A172 (cell line): ENCODE measurements at regions not wholly inside any gene's neighbourhood (a gene's known extent, or its start where the extent isn't known, plus 50 kb on each side); places are given as distances from the start of the nearest gene placed in this dataset.
A peak's percentile ranks its signal among the peaks of the same experiment; 100 is the strongest.

Experiments
- DNase-seq: peaks from one replicate; pipeline ENCODE4 v3.0.0-alpha.2; 2015; ENCODE audit warnings: low spot score

DNA sequence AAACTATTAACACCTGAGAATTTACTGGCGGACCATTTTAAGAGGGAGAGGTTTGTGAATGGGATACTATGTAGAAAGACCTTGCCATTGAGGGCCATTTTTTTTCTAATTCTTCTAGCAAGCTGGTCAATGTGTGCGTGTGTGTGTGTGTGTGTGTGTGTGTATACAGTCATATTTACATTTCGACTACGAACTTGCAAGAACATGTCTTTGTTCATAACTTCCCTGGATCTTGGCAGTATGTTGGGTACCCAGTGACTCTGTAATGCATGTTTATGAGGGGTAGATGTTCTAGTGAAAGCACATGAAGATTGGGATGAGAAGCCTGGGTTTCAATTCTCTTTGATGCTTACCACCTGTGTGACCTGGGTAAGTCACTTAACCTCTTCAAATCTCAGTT, 133.6 kb downstream of the UBE2E3 start:
- DNase-seq: no peak

DNA sequence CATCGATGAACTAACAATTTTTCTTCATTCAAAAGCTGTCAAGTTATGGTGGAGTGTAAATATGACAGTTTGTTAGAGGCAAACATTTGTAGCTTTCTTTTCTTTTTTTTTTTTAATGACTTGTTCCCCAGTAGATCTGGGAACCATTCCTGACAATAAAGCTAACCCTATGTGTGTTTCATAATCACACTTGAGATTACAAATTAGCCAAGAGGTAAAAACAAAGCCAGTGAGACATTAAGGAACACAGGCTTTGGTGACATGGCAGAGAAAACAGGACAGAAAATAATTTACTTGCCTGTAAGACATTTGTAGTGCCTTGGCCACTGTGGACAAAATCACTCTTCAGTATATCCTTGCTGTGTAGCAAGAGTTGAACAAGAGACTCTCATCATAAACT, 135.9 kb downstream of the UBE2E3 start:
- no peak for DNase-seq

GRCh38 chr2:181117206-181117925, 137.0 kb downstream of the UBE2E3 start:
- no peak for DNase-seq

GRCh38 chr2:181120625-181121024, 140.2 kb downstream of the UBE2E3 start:
- peak; percentile 45 for DNase-seq

- no peak for DNase-seq
Observed at GRCh38 chr2:181121996-181122395, 141.6 kb downstream of the UBE2E3 start.

DNA sequence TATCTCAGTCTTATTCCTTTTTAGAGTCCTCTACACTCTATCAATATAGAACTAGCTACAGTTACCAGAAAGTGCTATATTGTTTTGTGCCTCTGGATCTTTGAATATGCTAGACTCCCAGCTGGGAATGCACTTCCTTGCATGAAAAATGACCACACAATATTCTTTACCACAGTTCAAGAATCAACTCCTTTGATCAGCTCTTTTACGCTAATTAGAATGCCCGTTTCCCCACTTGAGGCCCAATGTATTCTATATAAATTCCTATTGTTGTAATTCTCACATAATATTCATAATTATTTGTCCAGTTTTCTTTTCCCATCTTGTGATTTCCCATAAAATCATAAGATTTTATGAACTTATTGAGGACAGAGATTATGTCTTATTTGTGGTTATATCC, 142.2 kb downstream of the UBE2E3 start:
- DNase-seq: no peak

DNA sequence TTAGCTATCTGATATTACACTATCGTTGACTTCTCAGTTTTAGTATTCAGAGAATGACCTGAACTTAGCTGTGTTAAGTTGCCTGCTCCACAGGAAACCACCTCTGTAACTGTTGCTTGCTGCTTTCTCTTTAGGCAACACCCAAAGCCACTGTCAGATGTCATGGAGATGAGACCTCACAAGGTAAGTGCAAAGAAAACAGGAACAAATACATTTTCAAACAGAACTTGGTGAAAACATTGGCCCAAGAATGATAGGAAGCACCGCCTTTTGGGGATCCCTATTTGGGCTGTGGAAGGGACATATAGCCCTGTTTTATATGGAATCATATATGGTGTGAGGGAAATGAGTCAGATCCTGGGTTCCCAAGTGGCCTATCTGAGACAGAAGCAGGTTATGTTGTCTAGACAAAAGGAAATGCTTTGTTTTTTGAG, 143.4 kb downstream of the UBE2E3 start:
- peak; percentile 29 for DNase-seq

DNA sequence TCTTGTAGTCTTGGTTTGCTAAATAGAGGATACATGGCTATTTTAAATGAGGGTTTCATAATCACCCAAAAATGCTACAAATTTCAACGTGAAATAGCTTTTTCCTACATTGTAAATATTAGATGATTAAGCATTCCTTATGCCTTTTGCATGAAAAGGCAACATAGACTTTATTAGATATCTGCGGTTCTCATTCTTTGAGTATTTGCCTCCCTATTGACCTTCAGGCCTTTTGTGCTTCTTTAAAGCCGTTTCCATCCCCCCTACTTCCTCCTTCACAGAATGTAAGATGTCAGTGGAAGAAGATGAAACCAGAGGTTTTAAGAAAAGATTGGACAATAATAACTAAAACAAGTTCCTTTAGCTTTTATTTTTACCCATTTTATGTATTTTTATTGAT, 144.1 kb downstream of the UBE2E3 start:
- DNase-seq: no peak

- DNase-seq: no peak
Observed at GRCh38 chr2:181125359-181125758, 145.0 kb downstream of the UBE2E3 start.

GRCh38 chr2:181126311-181126868, 146.0 kb downstream of the UBE2E3 start:
- no peak for DNase-seq

DNA sequence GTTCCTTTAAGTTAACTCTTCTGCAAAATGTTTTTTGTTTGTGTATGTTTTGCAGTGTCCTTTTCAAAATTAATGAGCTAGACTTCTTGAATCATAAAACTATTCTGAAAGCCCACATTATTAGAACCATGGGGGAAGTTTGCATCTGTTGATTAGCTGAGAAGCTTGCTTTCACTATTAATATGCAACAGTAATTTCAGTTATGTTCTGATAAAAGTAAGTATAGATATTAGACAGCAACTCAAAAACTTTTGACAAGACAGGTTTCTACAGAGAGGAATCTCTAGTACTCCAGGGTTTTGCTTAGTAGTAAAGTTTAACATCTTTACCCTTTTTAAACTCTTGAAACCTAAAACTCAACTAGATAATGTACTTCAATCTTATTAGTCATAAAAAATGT, 147.8 kb downstream of the UBE2E3 start:
- no peak for DNase-seq

DNA sequence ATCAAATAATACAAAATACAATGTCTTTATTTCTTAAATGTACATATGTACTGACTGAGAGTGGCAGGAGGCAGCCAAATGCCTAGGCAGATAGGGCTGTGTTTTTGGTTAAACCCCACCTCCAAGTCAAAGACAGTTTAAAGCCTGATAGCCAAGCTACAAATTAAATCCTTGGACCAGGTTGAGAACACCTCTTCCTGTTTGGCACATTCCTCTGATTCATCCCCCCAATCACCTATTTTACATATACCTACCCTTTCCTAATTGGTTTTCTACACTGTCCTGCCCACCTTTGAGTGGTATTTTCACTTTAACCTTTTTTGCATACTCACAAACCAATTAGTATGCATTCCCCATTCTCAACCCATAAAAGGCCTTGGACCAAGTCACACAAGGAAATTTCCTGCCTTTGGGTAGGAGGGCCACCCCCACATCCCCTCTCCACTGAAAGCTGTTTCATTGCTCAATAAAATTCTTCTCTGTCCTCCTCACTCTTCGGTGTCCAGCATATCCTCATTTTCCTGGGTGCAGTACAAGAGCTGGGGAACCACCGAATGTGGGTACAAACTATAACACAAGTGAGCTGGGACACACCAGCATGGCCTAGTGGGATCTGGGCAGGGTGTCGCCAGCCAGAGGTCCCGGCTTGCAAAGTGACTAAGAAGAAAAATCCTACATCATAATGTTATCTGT, 149.1 kb downstream of the UBE2E3 start:
- DNase-seq: no peak

DNA sequence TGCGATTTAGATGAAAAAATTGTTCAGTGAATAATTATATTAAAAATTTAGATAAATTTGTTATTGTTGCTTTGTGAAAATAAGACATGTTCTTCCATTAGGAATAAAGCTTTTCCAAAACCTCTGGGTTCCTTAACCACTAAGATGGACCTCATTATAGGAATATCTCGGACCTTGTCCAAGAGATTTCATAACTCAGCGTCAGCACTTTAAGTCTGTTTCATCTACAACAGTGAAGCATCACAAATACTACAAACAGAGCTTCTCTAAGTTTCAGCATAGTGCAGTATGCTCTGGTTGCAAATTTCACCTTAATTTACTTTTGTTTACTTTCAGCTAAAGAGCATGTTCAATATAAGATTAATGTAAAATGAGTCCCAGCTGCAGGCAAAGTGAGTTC, 150.3 kb downstream of the UBE2E3 start:
- no peak for DNase-seq

- DNase-seq: no peak
Observed at GRCh38 chr2:181131584-181131983, 151.2 kb downstream of the UBE2E3 start.

- peak; percentile 8 for DNase-seq
Observed at GRCh38 chr2:181138816-181139215, 158.4 kb downstream of the UBE2E3 start.

DNA sequence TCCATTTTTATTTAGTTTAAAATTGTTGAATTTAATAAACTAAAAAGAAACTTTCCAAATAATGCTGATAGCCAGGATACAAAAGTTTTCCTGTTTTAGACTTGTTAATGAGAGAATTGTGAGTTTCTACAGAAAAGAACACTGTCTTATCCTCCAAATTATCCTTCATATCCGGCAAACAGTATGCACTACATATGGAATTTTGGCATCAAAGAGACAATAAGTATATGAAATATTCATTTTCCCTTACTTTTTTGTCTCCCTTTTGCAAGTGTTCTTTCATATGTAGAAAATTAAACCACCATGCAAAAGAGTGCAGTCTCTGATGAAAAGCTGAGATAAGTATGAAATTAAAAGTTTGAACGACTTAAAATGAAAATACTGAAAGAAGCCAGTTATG, 159.4 kb downstream of the UBE2E3 start:
- no peak for DNase-seq

GRCh38 chr2:181140414-181140813, 160.0 kb downstream of the UBE2E3 start:
- no peak for DNase-seq

DNA sequence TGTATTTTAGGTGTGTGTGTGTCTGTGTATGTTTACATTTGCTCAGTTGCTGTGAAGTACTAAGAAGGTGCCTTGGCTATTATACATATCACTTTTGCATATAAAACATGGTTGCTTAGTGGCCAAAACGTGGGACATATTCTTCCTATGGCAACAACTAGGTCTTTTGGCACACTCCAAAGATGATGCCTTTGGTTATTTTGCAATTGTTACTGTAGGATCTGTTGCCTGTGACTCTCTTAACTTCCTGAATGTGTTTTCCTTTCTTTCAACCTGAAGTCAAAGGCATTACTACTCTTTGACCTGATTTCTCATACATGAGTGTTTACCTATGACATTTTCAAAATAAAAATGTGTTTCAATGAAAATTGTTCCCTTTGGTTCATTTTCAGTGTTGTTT, 160.5 kb downstream of the UBE2E3 start:
- DNase-seq: no peak

DNA sequence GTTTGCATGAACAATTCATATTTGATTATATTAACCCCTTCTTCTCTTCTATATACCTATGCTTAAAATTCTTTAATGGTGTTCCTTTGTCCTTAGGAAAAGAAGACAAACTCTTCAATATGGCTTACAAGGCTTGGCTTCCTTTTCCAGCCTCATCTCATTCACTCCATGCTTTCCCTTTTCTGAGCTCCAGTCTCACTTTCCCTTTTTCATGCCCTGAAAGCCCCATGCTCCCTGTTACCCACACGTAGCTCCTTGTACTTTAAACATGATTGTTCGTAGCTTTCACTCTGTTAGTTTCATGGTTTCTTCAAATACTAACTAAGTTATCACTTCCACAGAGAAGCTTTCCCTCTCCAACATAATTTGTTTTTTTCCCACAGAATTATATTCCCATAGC, 161.3 kb downstream of the UBE2E3 start:
- DNase-seq: no peak

DNA sequence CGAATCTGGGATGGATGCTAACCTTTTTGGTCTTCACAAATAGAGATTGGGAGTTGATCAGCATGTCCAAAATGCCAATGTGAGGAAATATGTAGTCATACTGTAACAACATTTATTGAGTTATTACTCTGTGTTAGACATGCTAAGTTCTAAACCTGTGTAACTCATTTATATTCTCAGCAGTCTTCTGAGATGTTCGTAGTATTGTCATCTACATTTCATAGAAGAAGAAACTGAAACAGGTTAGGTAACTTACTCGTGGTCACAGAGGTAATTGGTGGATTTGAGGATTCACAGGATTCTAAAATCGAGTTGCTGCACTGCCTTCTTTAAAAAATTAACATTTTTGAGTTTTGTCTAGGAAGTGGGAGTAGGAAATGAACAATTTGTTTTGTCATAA, 162.1 kb downstream of the UBE2E3 start:
- DNase-seq: no peak

DNA sequence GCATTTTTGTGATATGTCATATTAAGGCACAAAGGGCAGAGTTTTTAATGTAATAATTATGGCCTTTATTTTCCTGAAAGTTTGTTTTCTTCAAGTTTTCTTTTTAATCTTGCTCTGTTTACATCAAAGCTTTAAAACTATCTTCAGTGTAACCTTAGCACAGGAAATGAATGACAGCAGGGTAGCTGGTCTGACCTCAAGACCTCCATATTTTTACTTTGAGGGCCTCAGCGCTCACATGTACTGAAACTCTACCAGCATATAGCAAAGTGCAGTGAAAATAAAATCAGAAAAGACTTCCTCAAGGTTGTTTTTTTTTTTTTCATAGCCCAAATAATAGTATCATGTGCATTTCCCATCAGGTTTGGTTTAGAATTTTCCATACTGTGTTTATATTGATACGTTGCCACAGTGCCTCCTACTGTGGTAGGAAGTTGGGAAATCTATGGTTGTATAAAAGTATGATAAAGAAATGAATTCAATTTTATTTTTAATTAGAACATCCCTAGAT, 163.4 kb downstream of the UBE2E3 start:
- DNase-seq: no peak

DNA sequence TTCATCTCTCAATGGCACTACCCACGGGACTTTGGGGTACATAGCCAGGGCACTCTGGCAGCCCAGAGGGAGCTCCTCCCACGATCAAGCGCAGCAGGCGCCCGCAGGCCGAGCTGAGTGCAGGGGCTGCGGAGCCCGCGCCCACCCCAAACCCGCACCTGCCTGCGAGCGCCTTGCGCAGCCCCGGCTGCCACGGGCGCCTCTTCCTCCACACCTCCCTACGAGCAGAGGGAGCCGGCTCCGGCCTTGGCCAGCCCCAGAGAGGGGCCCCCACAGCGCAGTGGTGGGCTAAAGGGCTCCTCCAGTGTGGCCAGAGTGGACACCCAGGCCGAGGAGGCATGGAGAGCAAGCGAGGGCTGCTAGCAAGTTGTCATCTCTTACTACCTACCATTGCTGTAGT, 165.2 kb downstream of the UBE2E3 start:
- DNase-seq: no peak

- no peak for DNase-seq
Observed at GRCh38 chr2:181146171-181146570, 165.8 kb downstream of the UBE2E3 start.
